IPS-18c (cell line): ENCODE measurements at regions not wholly inside any gene's neighbourhood (a gene's known extent, or its start where the extent isn't known, plus 50 kb on each side); places are given as distances from the start of the nearest gene placed in this dataset.

Source experiments
- H3K4me3 ChIP-seq: 2 replicates; pipeline ENCODE4 v1.7.0; 2013; ENCODE audit warnings: low read depth, mild to moderate bottlenecking, low read length, moderate library complexity; ENCODE audit not compliant: insufficient read depth
- H3K9me3 ChIP-seq: one replicate; pipeline ENCODE4 v1.6.1; 2013; ENCODE audit warnings: mild to moderate bottlenecking, low read length, moderate library complexity; ENCODE audit not compliant: control insufficient read depth, insufficient read depth

DNA sequence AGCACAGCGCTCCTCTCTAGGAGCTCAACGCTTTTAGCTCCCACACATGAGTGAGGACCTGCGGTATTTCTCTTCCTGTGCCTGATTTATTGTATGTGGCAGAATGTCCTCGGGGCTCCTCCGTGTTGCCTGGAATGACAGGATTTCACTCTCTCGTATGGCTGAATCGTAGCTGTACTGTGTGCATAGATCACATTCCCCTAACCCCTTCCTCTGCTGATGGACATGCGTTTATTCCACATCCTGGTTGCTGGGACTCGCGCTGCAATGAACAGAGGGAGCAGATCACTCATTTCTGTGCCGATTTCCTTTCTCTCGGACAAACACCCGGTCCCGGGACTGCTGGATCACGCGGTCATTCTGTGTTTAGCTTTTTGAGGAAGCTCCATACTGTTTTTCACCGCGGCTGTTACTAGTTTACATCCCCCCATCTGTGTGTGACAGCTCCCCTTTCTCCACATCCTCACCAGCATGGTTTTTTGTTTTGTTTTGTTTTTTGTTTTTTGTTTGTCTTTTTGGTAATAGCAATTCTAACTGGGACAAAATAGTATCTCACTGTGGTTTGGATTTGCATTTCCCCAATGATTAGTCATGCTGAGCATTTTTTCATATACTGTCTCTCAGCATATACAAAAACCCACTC lies 76.3 kb downstream of the FOXL3 start:
- H3K9me3 ChIP-seq = no peaks in the 10 kb centered on the region
- no peak overlapping the region for H3K4me3 ChIP-seq

DNA sequence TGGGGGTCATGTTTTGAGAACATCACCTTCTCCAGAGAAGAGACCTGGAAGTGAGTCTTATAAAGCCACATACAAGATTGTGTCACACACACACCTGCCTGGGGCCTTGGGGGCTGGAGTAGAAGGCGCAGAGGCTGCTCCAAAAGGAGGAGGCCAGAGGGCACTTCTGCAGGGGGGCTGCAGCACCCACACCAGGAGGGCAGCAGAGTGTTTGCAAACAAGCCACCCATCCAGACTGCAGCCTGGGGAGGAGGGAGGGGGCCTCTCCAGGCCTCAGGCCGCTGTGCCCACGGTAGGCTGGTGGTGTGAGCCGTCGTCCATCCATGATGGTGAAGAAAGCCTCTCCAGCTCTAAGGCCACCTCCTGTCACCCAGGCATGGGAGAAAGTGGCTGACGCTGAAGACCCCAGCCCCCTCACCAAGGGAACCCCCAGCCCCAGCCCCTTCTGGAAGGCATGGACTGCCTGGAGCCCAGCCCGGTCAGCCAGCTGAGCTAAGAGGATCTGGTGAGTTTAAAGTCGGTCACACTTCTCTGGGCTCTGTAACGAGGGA lies 77.5 kb downstream of the FOXL3 start:
- no peak overlapping the region for H3K4me3 ChIP-seq
- H3K9me3 ChIP-seq = no peaks in the 10 kb centered on the region

DNA sequence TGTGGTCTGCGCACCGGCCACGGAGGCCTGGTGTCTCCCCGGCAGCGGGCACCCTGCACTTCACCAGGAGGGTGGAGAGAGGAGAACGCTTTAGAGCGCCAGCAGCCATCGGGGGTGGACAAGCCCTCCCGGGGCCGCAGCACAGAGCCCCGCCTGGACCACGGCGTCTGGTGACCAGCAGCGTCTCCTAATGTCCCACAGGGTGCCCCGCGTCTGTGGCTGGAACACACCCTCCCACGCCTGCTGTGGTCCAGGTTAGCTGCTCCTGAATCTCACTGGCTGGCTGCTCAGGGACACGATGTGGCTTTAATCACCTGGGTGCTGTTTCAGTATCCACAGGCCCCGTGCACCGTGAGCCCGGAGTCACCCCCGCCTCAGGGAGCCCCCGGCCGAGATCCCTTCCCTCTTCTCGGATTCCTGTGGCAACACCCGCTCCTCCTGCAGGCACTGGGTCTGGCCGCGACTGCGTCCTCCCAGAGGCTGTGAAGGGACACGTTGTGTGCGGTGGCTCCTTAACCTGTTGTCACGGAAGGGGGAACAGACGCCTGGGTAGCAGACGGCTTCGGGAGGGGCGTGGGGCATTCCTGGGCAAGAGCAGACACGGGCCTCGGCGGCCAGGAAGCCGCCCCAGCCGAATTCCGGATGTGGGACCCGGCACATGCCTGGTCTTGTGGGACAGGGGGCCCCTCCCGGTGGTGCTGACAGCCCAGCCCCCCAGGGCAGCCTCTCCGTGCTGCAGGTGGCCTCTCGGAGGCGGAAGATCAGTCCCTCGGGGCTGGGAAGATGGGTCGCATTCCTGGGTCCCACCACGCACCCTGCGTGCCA lies 78.9 kb downstream of the FOXL3 start:
- Histone ChIP-seq H3K4me3 (no peak overlapping the region), H3K9me3 (no peaks in the 10 kb centered on the region)

DNA sequence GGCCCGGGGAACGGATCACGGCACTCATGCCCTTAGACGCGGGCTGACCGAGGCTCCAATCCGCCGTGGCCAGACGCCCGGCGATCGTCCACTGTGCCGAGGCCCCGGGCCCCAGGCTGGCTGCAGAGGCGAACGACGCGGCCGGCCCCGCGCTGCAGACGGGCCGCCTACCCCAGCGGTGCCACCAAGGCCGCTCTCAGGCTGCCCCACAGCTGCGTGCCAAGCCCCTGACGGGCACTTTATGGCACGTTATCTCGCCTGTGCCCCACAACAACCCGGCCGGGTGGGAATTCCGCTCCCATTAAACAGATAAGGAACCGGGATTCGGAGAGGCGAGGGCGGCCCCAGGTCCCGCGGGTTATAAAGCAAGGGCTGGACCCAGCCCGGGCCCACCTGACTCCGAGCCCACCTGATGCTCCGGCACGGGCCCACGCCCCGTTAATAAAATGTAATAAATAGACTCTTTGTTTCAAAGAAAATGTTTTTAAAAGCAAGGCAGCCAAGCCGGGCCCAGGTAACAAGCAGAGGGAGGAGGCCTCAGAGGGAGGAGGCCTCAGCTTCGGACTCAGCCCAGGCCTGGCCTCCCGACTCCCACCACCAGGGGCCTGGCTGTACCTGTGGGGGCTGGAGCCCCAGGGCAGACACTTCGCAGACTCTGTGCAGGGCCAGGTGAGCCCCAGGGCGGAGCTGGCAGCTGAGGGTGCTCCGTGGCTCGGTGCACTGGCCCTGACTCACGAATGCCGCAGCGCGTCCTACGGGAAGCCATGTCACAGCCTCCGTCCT lies 79.7 kb downstream of the FOXL3 start:
- Histone ChIP-seq H3K9me3 (peaks cover 2% of the 10 kb centered on the region), H3K4me3 (no peak overlapping the region)

DNA sequence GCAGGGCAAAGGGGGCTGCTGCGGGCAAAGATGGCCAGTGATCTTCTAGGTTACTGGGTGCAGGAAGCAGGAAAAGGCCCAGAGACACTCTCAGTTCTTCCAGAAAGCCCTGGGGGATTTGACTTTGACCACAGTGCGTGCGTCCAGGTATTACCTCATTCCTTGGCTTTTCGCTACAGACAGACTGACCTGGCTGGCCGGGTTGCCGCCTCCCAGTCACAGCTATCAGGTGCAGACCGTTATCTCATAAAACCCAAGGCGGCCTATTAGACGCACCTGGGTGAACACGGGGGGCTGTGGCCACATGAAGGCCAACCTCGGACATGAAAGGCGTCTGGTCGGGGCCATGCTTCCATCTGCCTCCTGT lies 80.3 kb downstream of the FOXL3 start:
- peaks cover 2% of the 10 kb centered on the region for H3K9me3 ChIP-seq
- no peak overlapping the region for H3K4me3 ChIP-seq

DNA sequence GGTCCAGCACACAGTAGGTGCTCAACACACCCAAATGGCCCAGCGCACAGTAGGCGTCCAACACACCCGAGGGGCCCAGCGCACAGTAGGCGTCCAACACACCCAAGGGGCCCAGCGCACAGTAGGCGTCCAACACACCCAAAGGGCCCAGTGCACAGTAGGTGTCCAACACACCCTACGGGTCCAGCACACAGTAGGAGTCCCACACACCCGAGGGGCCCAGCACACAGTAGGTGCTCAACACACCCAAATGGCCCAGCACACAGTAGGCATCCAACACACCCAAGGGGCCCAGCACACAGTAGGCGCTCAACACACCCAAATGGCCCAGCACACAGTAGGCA lies 80.8 kb downstream of the FOXL3 start:
- Histone ChIP-seq H3K4me3 (no peak overlapping the region), H3K9me3 (peaks cover 2% of the 10 kb centered on the region)

DNA sequence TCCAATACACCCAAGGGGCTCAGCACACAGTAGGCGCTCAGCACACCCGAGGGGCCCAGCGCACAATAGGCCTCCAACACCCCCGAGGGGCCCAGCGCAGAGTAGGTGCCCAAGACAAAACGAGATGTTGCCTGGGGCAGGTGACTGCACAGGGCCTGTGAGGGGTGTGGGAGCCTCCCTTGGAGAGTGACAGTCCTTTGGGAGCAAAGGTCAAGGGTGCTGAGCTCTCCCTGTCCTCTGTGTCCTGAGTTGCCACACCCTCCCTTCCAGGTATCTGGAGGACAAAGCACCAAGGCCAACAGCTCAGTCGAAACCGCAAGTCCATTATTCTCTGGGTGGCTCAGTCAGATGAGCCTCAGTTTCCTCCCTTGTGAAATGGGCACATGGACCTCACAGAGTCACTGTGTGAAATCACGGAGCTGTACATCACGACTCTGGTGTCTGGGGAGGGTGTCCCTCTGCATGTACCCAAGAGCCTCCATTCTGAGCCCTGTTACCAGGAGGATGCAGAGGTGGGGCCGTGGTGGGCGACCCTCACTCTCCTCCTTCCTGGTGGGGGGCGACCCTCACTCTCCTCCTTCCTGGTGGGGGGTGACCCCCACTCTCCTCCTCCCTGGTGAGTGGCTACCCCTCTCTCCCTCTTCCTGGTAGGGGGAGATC lies 81.3 kb downstream of the FOXL3 start:
- Histone ChIP-seq H3K9me3 (peaks cover 2% of the 10 kb centered on the region), H3K4me3 (no peak overlapping the region)

DNA sequence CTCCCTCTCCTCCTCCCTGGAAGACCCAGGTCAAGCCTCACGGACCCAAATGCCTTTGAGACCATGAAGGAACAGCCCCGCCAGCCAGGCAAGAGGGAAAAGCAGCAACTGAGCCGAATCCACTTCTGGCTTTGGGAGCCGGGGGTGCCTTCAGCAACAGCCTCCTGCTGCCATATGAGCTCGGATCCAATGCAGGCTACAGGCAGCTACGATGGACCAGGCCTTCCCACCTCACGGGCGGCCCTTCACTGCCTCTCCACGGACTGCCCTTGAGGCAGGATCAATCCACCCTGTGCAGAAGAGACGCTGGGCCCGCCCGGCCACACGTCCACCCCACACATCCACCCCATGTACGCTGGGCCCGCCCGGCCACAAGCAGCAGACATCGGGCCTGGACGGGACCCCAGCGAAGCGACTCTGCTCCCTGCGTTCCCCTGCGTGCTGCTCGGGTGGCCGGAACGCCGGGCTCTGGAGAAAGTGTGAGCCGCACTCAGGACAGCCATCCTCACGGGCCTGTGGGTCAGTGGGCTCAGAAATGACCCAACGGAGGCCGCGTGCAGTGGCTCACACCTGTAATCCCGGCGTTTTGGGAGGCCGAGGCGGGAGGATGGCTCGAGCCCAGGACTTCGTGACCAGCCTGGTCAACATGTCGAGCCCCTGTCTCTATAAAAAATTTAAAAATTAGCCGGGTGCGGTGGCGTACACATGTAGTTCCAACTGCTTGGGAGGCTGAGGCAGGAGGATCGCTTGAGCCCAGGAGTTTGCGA lies 82.0 kb downstream of the FOXL3 start:
- Histone ChIP-seq H3K9me3 (peaks cover 2% of the 10 kb centered on the region), H3K4me3 (no peak overlapping the region)

DNA sequence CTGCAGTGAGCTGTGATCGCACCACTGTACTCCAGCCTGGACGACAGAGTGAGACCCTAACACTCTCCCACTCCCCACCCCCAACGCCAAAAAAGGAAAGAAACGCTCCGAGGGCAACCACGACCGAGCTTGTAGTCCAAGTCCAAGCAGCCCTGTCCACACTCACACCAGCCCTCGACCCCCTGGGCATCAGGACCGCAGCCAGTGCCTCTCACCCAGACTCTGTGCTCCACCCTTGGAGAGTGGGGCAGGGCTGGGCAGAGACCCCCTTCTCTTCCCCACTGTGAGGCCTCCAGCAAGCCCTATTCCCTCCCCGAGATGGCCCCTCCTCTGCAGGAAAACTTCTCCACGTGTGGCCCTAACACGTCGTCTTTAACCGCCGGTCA lies 82.6 kb downstream of the FOXL3 start:
- Histone ChIP-seq H3K4me3 (no peak overlapping the region), H3K9me3 (peaks cover 2% of the 10 kb centered on the region)

DNA sequence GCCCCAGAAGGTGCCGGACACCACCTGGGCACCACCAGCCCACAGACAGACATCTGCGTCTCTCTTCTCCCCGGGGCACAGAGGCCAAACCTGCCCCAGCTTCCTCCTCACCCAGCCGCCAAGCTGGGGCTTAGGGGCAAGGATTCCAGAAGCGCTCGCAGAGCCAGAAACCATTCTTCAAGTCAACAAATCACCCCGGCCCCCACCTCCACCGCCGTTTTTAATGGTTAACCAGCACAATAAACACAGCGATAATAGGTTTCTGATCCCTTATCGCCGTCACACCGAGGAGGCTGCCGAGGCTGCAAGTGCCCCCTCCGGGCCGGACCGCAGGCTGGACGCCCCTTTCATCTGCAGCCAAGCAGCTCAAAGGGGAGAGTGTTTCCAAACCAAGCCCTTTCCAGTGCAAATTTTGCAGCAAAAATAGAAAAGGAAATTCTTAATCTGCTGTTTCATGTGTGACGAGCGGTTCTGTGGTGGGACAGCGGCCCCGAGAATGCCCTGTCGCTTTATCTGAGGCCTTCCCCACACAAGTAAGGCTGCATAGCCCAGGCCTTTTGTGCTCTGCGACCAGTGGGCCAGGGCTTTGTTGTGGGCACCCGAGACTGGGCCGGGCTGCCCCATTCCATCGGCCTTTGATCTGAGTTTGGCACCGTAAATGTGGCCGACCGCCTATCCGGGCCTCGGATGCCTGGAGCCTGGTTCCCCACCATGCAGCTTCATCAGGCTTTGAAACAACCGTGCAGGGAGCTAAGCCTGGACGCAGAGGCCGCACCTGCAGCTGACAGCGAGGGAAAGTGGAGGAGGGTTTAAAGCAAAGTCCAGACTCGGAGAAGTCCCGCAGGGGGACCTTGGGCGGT lies 83.2 kb downstream of the FOXL3 start:
- no peak overlapping the region for H3K4me3 ChIP-seq
- peaks cover 2% of the 10 kb centered on the region for H3K9me3 ChIP-seq

DNA sequence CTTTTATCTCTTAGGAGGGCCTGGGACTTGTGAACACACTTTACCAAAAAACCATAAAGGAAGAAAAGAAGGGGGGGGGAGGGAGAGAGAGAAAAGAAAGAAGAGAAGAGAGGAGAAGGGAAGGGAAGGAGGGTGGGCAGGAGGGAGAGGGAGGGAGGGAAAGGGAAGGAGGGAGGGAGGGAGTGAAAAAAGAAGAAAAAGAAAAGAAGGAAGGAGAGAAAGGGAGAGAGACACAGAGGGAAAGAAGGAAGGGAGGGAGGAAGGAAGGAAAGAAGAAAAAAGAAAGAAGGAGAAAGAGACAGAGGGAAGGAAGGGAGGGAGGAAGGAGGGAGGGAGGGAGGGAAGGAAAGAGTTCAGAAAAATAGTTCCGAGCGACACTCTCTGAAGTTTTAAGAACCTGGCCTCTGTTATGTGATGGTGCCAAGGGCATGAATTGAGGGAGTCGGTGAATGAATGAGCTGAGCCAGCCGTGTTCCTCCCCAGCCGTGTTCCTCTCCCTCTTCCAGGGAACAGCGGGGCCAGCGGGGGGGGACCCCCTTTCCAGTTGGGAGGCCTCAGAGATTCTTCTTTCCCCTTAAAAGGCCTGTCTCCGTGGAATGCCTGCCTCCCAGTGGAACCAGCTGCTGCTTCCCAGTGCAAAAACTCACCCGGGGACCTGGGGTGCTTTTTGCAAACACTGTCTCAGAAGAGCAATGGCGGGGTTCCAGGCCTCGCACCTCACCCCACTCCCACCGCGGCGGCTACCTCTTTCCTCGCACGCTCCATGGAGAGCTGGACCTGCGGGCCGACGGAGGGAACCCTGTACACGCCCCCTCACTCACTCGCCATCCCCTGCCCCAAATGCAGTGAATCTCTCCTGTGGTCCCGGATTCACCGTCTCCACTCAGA lies 84.1 kb downstream of the FOXL3 start:
- no peak overlapping the region for H3K4me3 ChIP-seq
- H3K9me3 ChIP-seq = peaks cover 2% of the 10 kb centered on the region

DNA sequence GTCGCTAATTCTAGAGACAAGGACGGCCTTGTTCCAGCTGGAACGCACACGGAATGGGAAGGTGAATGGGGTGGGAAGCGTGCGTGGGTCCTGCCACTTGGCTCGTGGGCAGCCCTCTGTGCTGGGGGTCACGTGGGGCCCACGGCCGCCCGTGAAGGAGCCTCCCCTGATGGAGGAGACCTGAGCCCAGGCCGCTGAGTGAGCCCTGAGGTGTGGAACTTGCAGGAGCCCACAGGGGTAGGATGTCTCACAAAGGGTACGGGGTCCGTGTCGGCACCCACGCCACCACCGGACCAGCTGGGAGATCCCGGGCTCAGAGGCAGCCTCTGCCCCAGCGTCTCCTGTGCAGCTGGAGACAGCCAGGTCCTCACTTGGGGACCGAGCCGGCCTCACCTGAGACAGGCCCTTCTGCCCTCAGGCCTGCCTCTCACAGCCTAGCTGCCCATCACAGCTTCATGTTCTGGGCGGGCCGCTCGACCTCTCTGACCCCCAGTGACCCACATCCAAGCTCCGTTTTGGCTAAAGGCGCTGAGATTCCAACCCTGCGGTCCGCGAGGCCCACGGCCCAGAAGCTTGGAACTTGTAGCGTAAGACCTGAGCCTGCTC lies 84.8 kb downstream of the FOXL3 start:
- Histone ChIP-seq H3K4me3 (no peak overlapping the region), H3K9me3 (peaks cover 2% of the 10 kb centered on the region)

DNA sequence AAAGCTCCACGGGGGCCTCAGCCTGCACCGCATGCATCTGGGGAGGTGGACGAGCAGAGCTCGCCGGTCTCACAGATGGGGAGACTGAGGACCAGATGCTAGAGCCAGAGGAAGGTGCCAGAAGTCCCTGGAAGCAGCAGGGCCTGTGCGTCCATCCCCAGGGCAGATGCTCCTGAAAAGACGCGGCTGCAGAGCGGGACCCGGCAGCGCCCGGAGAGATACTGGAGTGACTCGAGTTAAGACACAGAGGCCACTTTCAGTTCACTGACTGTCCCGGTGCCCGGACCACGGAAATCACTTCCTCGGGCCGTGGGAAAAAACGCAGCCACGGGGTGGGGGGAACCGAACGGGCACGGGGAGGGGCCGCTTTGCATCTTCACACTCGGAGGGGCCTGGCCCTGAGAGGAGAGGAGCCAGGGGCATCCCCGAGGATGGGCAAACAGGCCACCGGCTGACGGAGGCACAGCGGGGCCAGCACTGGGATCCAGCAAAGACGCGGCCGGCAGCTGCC lies 85.4 kb downstream of the FOXL3 start:
- Histone ChIP-seq H3K9me3 (peaks cover 4% of the 10 kb centered on the region), H3K4me3 (no peak overlapping the region)

DNA sequence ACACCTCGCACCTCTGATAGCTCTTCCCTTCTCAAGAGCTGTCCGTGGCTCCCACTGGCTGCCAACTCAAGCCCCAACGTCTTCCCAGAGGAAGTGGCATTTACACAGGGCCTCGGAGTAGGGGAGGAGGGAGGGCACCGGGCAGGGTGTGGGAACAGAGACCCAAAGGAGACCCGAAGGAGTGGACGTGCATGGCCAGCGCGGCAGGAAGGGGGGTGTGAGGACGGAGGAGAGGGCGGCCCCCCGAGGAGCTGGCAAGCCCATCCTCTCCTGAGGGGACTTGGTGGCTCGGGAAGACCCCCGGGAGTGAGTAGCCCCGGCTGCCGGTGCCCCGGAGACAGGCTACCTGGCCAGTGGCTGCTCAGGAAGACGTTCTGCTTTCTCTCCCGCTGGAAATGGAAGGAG lies 85.9 kb downstream of the FOXL3 start:
- H3K4me3 ChIP-seq = no peak overlapping the region
- peaks cover 4% of the 10 kb centered on the region for H3K9me3 ChIP-seq
